Mucosa of rectum (tissue), 2 donors: ENCODE measurements at regions not wholly inside any gene's neighbourhood (a gene's known extent, or its start where the extent isn't known, plus 50 kb on each side); places are given as distances from the start of the nearest gene placed in this dataset.

ENCODE experiments used
- H3K27ac ChIP-seq, 2 donors: one replicate each; pipeline ENCODE4 v1.7.0; 2013; ENCODE audit warnings: inconsistent platforms in 2 of 2, low read depth in 2 of 2, low read length in 2 of 2
- H3K27me3 ChIP-seq, 2 donors: one replicate each; pipeline ENCODE4 v1.7.0; 2013; ENCODE audit warnings: low read length in 2 of 2; ENCODE audit not compliant: control insufficient read depth in 2 of 2, insufficient read depth in 2 of 2
- H3K36me3 ChIP-seq, 2 donors: one replicate each; pipeline ENCODE4 v1.7.0; 2013; ENCODE audit warnings: low read length in 2 of 2; ENCODE audit not compliant: control insufficient read depth in 2 of 2, insufficient read depth in 2 of 2
- H3K4me1 ChIP-seq, 2 donors: one replicate each; pipeline ENCODE4 v1.7.0; 2013; ENCODE audit warnings: low read length in 2 of 2, mild to moderate bottlenecking in 1 of 2; ENCODE audit not compliant: control insufficient read depth in 2 of 2, insufficient read depth in 2 of 2
- H3K4me3 ChIP-seq, 2 donors: one replicate each; pipeline ENCODE4 v1.7.0; 2013; ENCODE audit warnings: low read length in 2 of 2
- H3K9ac ChIP-seq, 2 donors: one replicate each; pipeline ENCODE4 v1.7.0; 2013; ENCODE audit warnings: low read length in 2 of 2, low read depth in 1 of 2, mild to moderate bottlenecking in 1 of 2
- H3K9me3 ChIP-seq, 2 donors: one replicate each; pipeline ENCODE4 v1.7.0; 2013; ENCODE audit warnings: low read length in 2 of 2; ENCODE audit not compliant: control insufficient read depth in 2 of 2
- donor health status: healthy.
- donor health status: Normal muscosa, but diverticular disease.

DNA sequence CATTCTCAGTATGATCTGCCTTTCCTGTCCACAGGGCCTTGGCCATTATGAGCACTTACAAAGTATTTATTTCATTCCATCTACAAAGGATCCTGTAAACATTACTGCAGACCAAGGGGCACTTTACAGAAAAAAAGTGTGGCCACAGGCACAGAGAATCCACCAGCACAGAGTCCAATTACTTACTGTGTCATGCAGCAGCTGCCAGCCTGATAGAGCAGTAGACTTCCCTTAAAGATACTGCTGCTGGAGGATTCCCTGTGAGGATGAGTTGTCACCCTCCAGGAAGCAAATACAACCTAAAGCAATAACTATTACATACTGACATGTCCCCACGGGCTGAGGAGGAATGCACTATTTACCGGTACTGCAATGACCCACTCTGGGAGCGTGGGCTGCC is 97.1 kb upstream of the COG2 start:
- no peaks in the 10 kb centered on the region for H3K9me3 ChIP-seq
- H3K4me1 ChIP-seq: peaks cover 0 to 3% of the 10 kb centered on the region in 2 donors
- no peak overlapping the region for H3K9ac ChIP-seq
- no peaks in the 10 kb centered on the region for H3K36me3 ChIP-seq
- no peaks in the 10 kb centered on the region for H3K27me3 ChIP-seq
- no peak overlapping the region for H3K4me3 ChIP-seq
- no peak overlapping the region for H3K27ac ChIP-seq

DNA sequence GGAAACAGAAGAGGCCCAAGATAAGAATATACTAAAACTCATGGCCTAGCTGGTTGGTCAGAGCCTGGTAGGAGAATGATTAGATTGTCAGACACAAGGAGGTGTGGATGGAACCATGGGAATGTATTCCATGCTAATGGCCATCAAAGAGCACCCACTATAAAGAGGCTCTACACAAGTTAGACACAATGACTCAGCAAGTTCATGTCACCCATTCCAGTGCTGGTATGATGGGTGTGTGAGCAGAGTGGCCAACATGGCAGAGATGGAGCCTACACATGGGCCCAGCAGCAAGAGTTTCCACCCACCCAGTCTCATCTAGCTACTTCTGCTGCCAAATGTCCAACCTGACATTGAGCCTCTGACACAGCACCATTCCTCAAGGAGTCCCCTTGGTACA is 97.5 kb upstream of the COG2 start:
- Histone ChIP-seq H3K36me3 (no peaks in the 10 kb centered on the region), H3K4me3 (no peak overlapping the region), H3K9me3 (no peaks in the 10 kb centered on the region), H3K9ac (no peak overlapping the region), H3K27me3 (no peaks in the 10 kb centered on the region), H3K27ac (no peak overlapping the region), H3K4me1 (peaks cover 0 to under 1% of the 10 kb centered on the region in 2 donors)

DNA sequence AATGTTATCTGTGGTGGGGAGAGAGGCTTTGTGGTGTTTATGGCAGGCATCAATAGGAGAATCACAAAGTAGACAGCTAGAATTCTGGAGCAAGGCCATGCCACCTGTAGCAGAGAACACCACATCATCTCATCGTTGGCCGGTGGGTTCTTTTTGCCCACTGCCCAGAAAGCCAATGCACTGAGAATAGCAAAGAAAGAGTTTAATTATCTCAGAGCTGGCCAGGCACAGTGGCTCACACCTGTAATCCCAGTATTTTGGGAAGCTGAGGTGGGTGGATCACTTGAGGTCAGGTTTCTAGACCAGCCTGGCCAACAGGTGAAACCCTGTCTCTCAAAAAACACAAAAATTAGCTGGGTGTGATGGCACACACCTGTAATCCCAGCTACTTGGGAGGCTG is 99.2 kb upstream of the COG2 start:
- Histone ChIP-seq H3K9me3 (no peaks in the 10 kb centered on the region), H3K4me1 (no peaks in the 10 kb centered on the region), H3K27ac (no peak overlapping the region)

DNA sequence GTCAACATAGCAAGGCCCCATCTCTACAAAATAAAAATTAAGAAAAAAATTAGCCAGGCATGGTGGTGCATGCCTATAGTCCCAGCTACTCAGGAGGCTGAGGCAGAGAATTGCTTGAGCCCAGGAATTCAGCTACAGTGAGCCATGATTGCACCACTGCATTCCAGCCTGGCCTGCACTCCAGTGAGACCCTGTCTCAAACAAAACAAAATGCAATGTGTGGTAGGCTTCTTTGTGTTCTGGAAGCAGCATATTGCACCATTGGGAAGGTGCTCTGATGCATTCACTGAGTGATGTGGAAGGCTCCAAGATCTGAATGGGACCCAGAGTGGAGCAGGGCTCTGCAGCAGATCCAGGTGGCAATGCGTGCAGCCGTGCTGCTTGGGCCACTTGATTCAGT is 99.6 kb upstream of the COG2 start:
- no peaks in the 10 kb centered on the region for H3K27me3 ChIP-seq
- H3K9ac ChIP-seq: no peak overlapping the region

More for the DNA sequence above, 99.2 kb upstream of the COG2 start:
- Histone ChIP-seq H3K36me3 (no peaks in the 10 kb centered on the region), H3K9ac (no peak overlapping the region), H3K4me3 (no peak overlapping the region), H3K27me3 (no peaks in the 10 kb centered on the region)

DNA sequence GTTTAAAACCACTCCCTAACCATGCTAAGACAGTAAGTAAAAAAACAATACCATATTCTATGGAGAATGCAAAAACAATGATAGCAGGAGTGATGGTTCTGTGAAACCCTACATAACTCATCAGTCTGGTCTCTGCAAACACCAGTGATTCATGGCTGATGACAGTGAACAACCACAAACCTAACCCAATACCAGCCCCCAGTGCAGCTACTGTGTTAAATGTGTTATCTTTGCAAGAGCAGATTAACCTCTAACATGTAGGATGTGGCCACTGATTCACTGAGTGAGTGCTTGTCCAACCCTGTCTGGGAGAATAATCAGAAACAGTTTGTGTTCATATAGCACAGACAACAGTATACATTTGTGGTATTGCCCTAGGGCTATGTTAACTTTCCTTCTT is 100.2 kb upstream of the COG2 start:
- H3K27ac ChIP-seq: no peak overlapping the region
- no peaks in the 10 kb centered on the region for H3K9me3 ChIP-seq
- H3K36me3 ChIP-seq: no peaks in the 10 kb centered on the region
- H3K27me3 ChIP-seq: no peaks in the 10 kb centered on the region
- no peaks in the 10 kb centered on the region for H3K4me1 ChIP-seq
- H3K9ac ChIP-seq: no peak overlapping the region
- no peak overlapping the region for H3K4me3 ChIP-seq

More for the DNA sequence above, 99.6 kb upstream of the COG2 start:
- Histone ChIP-seq H3K4me3 (no peak overlapping the region), H3K4me1 (no peaks in the 10 kb centered on the region), H3K27ac (no peak overlapping the region), H3K36me3 (no peaks in the 10 kb centered on the region), H3K9me3 (no peaks in the 10 kb centered on the region)

DNA sequence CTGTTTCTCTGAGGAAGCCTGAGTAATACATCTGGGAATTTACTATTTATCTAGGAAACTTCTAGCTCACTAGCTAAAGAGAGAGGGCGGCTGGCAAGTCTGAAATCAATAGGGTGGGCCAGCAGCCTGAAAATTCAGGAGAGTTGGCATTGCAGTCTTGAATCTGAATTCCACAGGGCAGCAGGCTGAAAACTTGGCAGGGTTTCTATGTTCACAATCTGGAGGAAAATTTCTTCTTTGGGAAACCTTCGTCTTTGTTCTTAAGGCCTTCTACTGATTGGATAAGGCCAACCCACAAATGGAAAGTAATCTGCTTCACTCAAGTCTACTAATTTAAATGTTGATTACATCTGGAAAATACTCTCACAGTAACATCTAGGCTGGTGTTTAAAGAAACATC is 101.0 kb upstream of the COG2 start:
- Histone ChIP-seq H3K4me3 (no peak overlapping the region), H3K36me3 (no peaks in the 10 kb centered on the region), H3K4me1 (no peaks in the 10 kb centered on the region), H3K9me3 (no peaks in the 10 kb centered on the region), H3K27me3 (no peaks in the 10 kb centered on the region), H3K9ac (no peak overlapping the region), H3K27ac (no peak overlapping the region)

DNA sequence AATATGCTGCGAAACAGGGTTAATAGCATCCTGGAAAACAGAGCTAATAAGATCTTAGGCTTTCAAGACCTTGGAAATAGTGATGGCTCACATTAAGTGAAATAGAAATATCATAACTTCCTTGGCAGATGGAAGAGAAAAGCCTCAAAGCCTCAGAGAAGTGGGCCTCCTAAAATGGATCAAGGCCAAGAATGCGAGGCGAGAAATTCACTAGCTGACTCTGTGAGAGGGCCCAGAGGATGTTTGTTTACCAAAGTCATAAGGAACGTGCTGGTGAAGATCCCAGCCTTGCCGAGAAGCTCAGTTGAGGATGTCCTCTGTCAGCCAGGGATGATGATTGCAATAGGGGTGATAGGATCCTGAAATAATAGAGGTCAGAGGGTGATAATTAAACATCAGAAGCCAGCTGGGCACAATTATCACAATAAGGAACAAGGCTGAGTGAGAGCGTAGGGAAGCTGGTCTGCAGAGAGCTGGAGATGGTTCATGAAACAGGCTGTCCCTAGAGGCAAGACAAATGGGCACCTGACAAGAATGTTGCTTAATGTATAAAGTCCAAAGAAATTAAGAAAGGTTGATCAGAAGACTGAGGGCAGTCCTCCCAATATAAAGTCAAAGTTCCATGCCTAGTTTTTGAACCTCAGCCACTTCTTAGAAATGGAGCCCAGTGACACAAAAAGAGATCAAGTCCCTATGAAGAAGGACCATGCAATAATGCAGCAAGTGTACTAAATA is 101.7 kb upstream of the COG2 start:
- H3K4me1 ChIP-seq: no peaks in the 10 kb centered on the region
- H3K9ac ChIP-seq: no peak overlapping the region
- H3K36me3 ChIP-seq: no peaks in the 10 kb centered on the region
- no peaks in the 10 kb centered on the region for H3K9me3 ChIP-seq
- no peak overlapping the region for H3K27ac ChIP-seq
- no peaks in the 10 kb centered on the region for H3K27me3 ChIP-seq
- H3K4me3 ChIP-seq: no peak overlapping the region

DNA sequence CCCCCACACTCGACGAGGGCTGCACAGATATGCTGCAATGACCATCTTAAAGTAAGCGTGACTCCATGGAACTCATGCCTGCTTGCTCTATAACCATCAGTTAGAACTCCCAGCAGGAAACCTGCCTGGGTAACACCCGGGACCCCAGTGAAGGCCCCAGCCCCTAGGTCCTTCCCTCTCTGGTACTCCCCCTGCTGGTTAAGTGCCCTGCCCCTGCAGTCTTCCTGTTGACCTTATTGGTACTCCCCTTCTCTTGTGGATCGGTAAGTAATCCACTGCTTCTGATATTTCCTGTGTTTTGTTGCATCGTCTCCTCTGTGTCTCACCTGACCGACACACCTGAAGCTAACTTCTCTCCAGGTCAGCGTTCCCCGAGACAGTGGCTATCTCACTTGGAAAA is 104.8 kb upstream of the COG2 start:
- Histone ChIP-seq H3K9me3 (no peaks in the 10 kb centered on the region), H3K4me1 (no peaks in the 10 kb centered on the region), H3K27me3 (no peaks in the 10 kb centered on the region), H3K36me3 (no peaks in the 10 kb centered on the region), H3K4me3 (no peak overlapping the region), H3K27ac (no peak overlapping the region), H3K9ac (no peak overlapping the region)

DNA sequence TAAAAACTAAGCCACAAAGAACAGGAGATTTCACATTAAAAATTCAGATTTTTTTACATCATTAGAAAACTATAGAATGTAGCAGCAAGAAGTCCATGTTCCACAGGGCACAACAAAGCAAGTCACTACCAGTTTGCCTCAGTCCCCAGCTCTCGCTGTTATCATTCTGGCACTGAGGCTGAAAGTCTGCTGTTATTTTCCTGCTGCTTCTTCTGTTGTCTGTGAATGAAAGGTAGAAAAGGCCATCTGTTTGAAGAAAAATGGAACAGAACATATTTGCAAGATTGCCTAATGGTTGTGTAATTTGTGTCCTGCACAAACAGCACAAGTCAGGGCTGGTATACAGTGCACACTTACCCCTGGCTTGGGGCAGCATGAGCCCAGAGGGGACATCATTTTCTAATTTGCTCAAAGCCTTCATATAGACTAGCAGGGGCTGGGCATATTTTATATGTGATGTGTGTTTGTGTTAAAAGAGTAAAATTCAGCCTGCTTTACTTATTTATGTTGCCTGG is 105.6 kb upstream of the COG2 start:
- Histone ChIP-seq H3K4me1 (no peaks in the 10 kb centered on the region), H3K9ac (no peak overlapping the region), H3K4me3 (no peak overlapping the region), H3K27me3 (no peaks in the 10 kb centered on the region), H3K27ac (no peak overlapping the region), H3K36me3 (no peaks in the 10 kb centered on the region), H3K9me3 (no peaks in the 10 kb centered on the region)

DNA sequence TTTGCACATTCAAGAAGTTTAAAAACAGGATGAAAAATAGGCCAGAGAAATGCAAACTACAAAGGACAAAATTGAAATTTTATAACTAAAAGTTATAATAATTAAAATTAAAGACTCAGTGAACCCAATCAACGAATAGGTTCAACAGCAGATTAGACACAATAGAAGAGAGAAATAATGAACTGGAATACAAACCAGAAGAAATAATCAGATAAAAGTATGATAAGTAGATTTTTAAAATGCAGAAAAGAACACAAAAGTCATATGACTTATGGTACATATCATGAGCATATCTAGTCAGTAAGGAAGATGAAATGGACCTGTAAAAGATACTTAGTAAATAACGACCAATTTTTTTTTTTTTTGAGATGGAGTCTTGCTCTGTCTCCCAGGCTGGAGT is 108.1 kb upstream of the COG2 start:
- Histone ChIP-seq H3K4me3 (no peak overlapping the region), H3K27me3 (no peaks in the 10 kb centered on the region), H3K36me3 (no peaks in the 10 kb centered on the region), H3K9ac (no peak overlapping the region), H3K9me3 (no peaks in the 10 kb centered on the region), H3K27ac (no peak overlapping the region), H3K4me1 (no peaks in the 10 kb centered on the region)
